ENCODE measurements at regions not wholly inside any gene's neighbourhood (a gene's known extent, or its start where the extent isn't known, plus 50 kb on each side); places are given as distances from the start of the nearest gene placed in this dataset.

DNA sequence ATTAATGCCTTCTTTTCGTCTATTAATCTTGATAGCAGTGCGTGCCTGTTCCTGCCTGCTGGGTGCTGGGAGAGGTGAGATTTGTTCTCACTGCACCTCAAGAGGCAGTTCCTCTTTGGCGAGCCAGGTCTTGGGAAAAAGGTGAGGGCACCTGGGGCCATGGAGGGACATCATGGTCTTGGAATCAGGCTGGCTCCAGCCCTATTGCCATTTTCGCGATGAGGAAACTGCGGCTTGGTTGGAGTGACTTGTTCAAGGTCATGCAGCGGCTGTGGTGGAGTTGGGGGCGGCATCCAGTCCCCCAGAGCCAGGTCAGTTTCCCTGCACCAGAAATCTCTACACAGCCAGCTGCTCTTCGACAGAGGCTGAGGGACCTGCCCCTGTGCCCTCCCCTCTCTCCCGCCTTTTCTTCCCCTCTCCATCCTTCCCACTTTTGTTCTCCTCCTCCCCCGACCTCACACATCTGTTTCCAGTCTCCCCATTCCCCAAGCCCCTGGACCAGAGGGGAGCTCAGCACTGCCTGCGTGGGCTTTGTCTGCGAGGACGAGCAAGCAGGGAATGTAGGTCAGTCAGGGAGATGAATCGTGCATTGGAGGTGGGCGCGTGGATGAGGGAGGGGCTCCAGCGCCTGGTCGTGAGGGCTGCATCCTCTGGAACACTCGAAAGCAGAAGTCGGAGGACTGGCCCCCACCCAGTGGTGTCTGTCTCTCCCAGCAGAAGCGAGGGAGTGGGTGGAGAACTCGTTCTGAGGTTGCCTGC, 135.1 kb downstream of the ACTL8 start:
- Mint-ChIP-seq H3K4me3 (no peak overlapping the region), H3K36me3 (no peaks in the 10 kb centered on the region), H3K27me3 (ENCODE audit: low read depth) (peaks cover 72% of the 10 kb centered on the region), H3K4me1 (no peaks in the 10 kb centered on the region), H3K9me3 (no peaks in the 10 kb centered on the region), H3K27ac (no peak overlapping the region)
- TF ChIP-seq, protein P1, sequence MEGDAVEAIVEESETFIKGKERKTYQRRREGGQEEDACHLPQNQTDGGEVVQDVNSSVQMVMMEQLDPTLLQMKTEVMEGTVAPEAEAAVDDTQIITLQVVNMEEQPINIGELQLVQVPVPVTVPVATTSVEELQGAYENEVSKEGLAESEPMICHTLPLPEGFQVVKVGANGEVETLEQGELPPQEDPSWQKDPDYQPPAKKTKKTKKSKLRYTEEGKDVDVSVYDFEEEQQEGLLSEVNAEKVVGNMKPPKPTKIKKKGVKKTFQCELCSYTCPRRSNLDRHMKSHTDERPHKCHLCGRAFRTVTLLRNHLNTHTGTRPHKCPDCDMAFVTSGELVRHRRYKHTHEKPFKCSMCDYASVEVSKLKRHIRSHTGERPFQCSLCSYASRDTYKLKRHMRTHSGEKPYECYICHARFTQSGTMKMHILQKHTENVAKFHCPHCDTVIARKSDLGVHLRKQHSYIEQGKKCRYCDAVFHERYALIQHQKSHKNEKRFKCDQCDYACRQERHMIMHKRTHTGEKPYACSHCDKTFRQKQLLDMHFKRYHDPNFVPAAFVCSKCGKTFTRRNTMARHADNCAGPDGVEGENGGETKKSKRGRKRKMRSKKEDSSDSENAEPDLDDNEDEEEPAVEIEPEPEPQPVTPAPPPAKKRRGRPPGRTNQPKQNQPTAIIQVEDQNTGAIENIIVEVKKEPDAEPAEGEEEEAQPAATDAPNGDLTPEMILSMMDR (IDR thresholded peaks at IDR 0.05; ENCODE audit: unreplicated experiment) = no peak
- peak in 1 of 2 experiments; percentile 29 for DNase-seq (ENCODE audit: low spot score in 2 of 2, unreplicated experiment in 2 of 2)

DNA sequence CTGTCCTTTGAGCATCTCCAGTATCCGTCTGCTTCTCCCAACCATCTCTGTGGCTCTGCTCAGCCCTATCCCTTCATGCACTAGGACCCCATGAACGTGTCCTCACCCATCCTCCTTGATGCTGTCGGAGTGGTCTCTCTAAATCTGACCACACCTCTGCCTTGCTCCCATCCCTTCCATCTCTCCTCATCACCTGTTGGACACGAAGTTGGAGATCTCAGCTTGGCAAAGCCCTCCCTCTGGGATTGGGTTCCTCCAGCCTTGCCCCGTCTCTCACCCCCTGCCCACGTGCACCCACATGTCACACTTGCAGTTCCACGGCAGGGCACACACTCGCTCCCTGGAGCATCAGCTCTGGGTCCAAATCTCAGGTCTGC, 135.7 kb downstream of the ACTL8 start:
- H3K4me3 Mint-ChIP-seq = no peak overlapping the region
- H3K27me3 Mint-ChIP-seq (ENCODE audit: low read depth) = peaks cover 72% of the 10 kb centered on the region
- no peak overlapping the region for H3K27ac Mint-ChIP-seq
- H3K4me1 Mint-ChIP-seq = no peaks in the 10 kb centered on the region
- H3K36me3 Mint-ChIP-seq = no peaks in the 10 kb centered on the region
- no peaks in the 10 kb centered on the region for H3K9me3 Mint-ChIP-seq
- DNase-seq (ENCODE audit: low spot score in 2 of 2, unreplicated experiment in 2 of 2) = no peak
- TF ChIP-seq, protein P1 (IDR thresholded peaks at IDR 0.05; ENCODE audit: unreplicated experiment) = no peak

DNA sequence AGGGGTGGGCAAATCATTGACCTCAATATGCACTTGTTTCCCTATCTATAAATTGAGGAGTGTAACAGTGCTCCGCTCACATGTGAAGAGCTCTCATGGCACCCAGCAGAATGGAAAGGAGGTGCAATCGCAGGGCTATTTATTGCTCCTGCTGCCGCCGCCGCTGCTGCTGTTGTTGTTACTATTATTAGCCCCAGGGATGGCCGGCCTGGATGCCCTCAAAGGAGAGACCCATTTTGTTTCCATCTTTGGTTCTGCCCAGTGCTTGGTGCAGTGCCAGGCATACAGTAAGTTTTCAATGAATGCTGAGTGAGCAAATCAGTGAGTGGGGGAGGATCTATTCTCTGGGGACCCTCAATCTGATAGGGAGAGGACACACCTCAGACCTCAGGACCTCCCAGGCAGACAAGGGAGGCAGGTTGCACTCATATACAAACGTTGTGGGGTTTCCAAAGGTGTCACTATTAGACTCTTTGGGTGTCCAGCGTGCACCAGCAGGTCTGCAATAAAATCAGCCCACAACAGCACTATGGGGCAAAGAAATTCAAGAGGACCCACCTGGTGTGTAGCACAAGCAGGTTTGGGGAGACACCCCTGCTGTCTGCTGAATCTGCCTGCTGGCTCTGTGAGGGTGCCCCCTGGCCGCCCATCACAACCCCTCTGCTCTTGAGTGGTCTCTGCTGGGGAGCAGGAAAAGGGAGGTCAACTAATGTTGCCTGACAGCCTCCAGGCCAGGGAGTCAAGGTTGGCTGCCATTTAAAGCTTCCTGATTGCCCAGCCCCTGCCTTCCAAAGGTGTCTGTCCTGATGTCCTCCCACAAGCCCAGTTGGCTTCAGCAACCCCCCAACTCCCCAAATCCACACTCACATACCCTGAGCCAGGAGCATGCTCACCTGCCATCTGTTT, 136.3 kb downstream of the ACTL8 start:
- no peak overlapping the region for H3K27ac Mint-ChIP-seq
- H3K4me3 Mint-ChIP-seq = no peak overlapping the region
- H3K27me3 Mint-ChIP-seq (ENCODE audit: low read depth) = peaks cover 78% of the 10 kb centered on the region
- TF ChIP-seq, protein P1 (IDR thresholded peaks at IDR 0.05; ENCODE audit: unreplicated experiment) = no peak
- no peak for DNase-seq (ENCODE audit: low spot score in 2 of 2, unreplicated experiment in 2 of 2)
- H3K36me3 Mint-ChIP-seq = no peaks in the 10 kb centered on the region
- no peaks in the 10 kb centered on the region for H3K4me1 Mint-ChIP-seq
- no peaks in the 10 kb centered on the region for H3K9me3 Mint-ChIP-seq

DNA sequence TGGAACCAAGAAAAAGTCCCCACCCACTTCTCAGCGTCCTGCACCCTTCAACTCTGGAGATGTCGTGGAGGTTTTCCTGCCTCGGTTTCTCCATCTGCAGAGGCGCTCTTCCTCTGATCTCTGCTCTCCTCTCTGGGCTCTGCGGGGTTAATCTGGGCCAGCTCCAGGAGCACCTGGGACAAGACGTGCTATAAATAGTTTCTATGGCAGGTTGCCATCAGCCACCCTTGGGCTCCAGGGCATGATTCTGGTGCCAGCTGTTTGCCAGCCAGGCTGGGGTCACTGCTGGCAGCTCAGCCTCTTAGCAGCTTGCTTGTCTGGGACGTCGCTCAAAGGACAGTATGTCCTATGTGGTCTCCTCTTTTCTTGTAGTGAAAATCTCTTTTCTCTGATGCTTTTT, 137.1 kb downstream of the ACTL8 start:
- TF ChIP-seq, protein P1 (IDR thresholded peaks at IDR 0.05; ENCODE audit: unreplicated experiment) = no peak

DNA sequence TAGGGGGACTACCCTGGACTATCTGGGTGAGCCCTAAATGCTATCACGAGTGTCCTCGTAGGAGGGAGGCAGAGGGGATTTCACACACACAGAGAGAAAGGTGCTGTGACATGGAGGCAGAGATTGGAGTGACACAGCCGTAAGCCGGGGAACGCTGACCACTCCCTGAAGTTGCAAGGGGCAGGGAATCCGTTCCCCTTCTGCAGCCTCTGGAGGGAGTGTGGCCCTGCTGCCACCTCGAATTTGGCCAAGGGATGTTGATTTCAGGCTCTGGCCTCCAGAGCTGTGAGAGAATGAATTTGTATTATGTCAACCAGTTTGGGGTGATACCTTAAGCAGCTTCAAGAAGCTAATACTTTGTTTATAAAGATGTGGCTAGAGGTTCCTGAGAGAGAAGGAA, 137.7 kb downstream of the ACTL8 start:
- H3K27me3 Mint-ChIP-seq (ENCODE audit: low read depth) = peaks cover 83% of the 10 kb centered on the region
- no peak overlapping the region for H3K27ac Mint-ChIP-seq
- DNase-seq (ENCODE audit: low spot score in 2 of 2, unreplicated experiment in 2 of 2) = no peak
- H3K36me3 Mint-ChIP-seq = no peaks in the 10 kb centered on the region
- TF ChIP-seq, protein P1 (IDR thresholded peaks at IDR 0.05; ENCODE audit: unreplicated experiment) = no peak
- H3K4me1 Mint-ChIP-seq = no peaks in the 10 kb centered on the region
- no peaks in the 10 kb centered on the region for H3K9me3 Mint-ChIP-seq
- no peak overlapping the region for H3K4me3 Mint-ChIP-seq

More for the DNA sequence above, 137.1 kb downstream of the ACTL8 start:
- H3K27ac Mint-ChIP-seq = no peak overlapping the region
- no peaks in the 10 kb centered on the region for H3K4me1 Mint-ChIP-seq
- no peaks in the 10 kb centered on the region for H3K9me3 Mint-ChIP-seq
- H3K36me3 Mint-ChIP-seq = no peaks in the 10 kb centered on the region
- peaks cover 81% of the 10 kb centered on the region for H3K27me3 Mint-ChIP-seq (ENCODE audit: low read depth)
- no peak overlapping the region for H3K4me3 Mint-ChIP-seq
- no peak for DNase-seq (ENCODE audit: low spot score in 2 of 2, unreplicated experiment in 2 of 2)

Measured in mesothelial cell of epicardium (in vitro differentiated cells).